ENCODE measurements at regions not wholly inside any gene's neighbourhood (a gene's known extent, or its start where the extent isn't known, plus 50 kb on each side); places are given as distances from the start of the nearest gene placed in this dataset.

DNA sequence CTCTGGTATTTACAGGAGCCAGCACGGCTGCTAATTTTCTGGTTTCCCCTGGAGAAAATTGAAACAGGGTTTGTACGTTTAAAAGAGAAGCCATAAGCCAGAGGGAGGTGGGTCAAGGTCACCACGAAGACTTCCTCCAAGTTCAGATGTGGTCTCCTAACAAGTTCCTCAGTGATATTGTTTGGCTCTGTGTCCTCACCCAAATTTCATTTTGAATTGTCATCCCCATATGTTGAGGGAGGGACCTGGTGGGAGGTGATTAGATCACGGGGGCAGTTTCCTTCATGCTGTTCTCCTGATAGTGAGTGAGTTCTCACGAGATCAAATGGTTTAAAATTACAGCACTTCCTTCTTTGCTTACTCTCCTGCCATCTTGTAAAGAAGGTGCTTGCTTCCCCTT, 295.4 kb upstream of the DAB1 start:
- TF ChIP-seq, protein P1, sequence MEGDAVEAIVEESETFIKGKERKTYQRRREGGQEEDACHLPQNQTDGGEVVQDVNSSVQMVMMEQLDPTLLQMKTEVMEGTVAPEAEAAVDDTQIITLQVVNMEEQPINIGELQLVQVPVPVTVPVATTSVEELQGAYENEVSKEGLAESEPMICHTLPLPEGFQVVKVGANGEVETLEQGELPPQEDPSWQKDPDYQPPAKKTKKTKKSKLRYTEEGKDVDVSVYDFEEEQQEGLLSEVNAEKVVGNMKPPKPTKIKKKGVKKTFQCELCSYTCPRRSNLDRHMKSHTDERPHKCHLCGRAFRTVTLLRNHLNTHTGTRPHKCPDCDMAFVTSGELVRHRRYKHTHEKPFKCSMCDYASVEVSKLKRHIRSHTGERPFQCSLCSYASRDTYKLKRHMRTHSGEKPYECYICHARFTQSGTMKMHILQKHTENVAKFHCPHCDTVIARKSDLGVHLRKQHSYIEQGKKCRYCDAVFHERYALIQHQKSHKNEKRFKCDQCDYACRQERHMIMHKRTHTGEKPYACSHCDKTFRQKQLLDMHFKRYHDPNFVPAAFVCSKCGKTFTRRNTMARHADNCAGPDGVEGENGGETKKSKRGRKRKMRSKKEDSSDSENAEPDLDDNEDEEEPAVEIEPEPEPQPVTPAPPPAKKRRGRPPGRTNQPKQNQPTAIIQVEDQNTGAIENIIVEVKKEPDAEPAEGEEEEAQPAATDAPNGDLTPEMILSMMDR (conservative IDR thresholded peaks at IDR 0.05; ENCODE audit: low read depth, low read length), result no peak
- no peak for TF ChIP-seq EZH2 (IDR thresholded peaks at IDR 0.05; ENCODE audit: borderline replicate concordance, low read depth, low read length, poor library complexity, severe bottlenecking)
